Gastrocnemius medialis (tissue), 4 donors: ENCODE measurements at regions not wholly inside any gene's neighbourhood (a gene's known extent, or its start where the extent isn't known, plus 50 kb on each side); places are given as distances from the start of the nearest gene placed in this dataset.

Experiments used
- ATAC-seq, 2 donors: fragments of 150-250 bp; one replicate each; pipeline ENCODE4 v1.9.1; 2016
- DNase-seq, 2 donors: peaks; one replicate each; pipeline ENCODE4 v3.0.0-alpha.2; 2019
- H3K27ac ChIP-seq, 4 donors: fragments of 200-600 bp; sonication (generic); 1 replicate in 1 of 4; 2 replicates in 3 of 4; pipeline ENCODE4 v1.5.1; 2016 to 2018; ENCODE audit warnings: mild to moderate bottlenecking in 2 of 4, moderate library complexity in 1 of 4
- H3K27me3 ChIP-seq, 3 donors: fragments of 200-600 bp; sonication (generic) in 2 of 3; 1 replicate in 1 of 3; 2 replicates in 2 of 3; pipeline versions ENCODE4 v1.5.1 to v1.6.0; 2016 to 2019; ENCODE audit warnings: mild to moderate bottlenecking in 1 of 3, moderate library complexity in 1 of 3
- H3K36me3 ChIP-seq, 2 donors: fragments of 200-600 bp; sonication (generic) in 1 of 2; one replicate each; pipeline ENCODE4 v1.5.1; 2017 to 2018
- H3K4me1 ChIP-seq, 2 donors: fragments of 200-600 bp; sonication (generic) in 1 of 2; one replicate each; pipeline ENCODE4 v1.5.1; 2016 to 2017; ENCODE audit warnings: mild to moderate bottlenecking in 2 of 2
- H3K4me3 ChIP-seq, 4 donors: fragments of 200-600 bp; sonication (generic) in 3 of 4; 1 replicate in 1 of 4; 2 replicates in 3 of 4; pipeline ENCODE4 v1.5.1; 2016 to 2019; ENCODE audit warnings: mild to moderate bottlenecking in 2 of 4
- H3K9me3 ChIP-seq, 3 donors: fragments of 200-600 bp; sonication (generic) in 2 of 3; 1 replicate in 1 of 3; 2 replicates in 2 of 3; pipeline ENCODE4 v1.5.1; 2016 to 2019
- POLR2A ChIP-seq, 2 donors: fragments of 450-650 bp; IDR thresholded peaks; one replicate each; pipeline ENCODE4 v1.6.1; 2017; ENCODE audit warnings: antibody characterized with exemption in 2 of 2, mild to moderate bottlenecking in 2 of 2, moderate library complexity in 2 of 2
- in situ Hi-C, 4 donors: fragments of 200-750 bp; cut with MboI; loops; one replicate each; pipeline versions ENCODE4 v1.15.0 to v1.8.0; 2017; ENCODE audit warnings: low sequenced_read_pairs in 4 of 4
- intact Hi-C: fragments of 100-400 bp; cut with DNase I; formaldehyde crosslinking; loops from one replicate; pipeline ENCODE4 v1.15.1; 2023; ENCODE audit warnings: low total_unique reads
- TF ChIP-seq, protein P1 (sequence below), 5 experiments: fragments of 450-650 bp in 3 of 5; fragments of 200-600 bp in 2 of 5; sonication (generic) in 2 of 5; IDR thresholded peaks in 4 of 5; conservative IDR thresholded peaks in 1 of 5; 1 replicate in 4 of 5; 2 replicates in 1 of 5; pipeline ENCODE4 v1.5.1; 2016 to 2019; ENCODE audit warnings: antibody characterized with exemption in 5 of 5, mild to moderate bottlenecking in 3 of 5, moderate library complexity in 3 of 5

DNA sequence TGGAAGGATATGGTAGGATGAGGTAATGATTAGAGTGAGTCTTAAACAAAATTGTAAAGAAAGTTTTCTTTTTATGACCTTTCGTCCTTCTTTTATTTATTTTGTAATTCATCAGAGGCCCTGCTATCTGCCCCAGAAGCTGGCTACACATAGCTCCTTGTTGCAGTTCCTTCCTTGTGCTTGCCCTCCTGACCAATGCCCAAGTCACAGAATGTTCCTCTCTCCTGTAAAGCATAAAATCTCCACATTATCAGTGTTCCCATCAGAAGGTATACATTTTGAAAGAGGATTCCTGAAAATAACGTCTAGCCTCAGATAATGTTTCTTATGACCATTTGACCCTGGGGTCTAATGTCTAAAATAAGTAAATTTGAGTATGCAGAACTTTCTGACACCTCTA, 78.3 kb downstream of the RND3 start:
- no peak for DNase-seq
- Histone ChIP-seq H3K9me3 (no peaks in the 10 kb centered on the region), H3K4me1 (no peaks in the 10 kb centered on the region), H3K27me3 (no peaks in the 10 kb centered on the region), H3K27ac (no peak overlapping the region), H3K36me3 (no peaks in the 10 kb centered on the region), H3K4me3 (no peak overlapping the region)
- intact Hi-C loops = no loop called here
- in situ Hi-C loops = no loop called here
- no peak for ATAC-seq
- TF ChIP-seq POLR2A (IDR thresholded peaks at IDR 0.05) = no peak
- TF ChIP-seq, protein P1, sequence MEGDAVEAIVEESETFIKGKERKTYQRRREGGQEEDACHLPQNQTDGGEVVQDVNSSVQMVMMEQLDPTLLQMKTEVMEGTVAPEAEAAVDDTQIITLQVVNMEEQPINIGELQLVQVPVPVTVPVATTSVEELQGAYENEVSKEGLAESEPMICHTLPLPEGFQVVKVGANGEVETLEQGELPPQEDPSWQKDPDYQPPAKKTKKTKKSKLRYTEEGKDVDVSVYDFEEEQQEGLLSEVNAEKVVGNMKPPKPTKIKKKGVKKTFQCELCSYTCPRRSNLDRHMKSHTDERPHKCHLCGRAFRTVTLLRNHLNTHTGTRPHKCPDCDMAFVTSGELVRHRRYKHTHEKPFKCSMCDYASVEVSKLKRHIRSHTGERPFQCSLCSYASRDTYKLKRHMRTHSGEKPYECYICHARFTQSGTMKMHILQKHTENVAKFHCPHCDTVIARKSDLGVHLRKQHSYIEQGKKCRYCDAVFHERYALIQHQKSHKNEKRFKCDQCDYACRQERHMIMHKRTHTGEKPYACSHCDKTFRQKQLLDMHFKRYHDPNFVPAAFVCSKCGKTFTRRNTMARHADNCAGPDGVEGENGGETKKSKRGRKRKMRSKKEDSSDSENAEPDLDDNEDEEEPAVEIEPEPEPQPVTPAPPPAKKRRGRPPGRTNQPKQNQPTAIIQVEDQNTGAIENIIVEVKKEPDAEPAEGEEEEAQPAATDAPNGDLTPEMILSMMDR (IDR thresholded peaks at IDR 0.05 in 4 of 5, conservative IDR thresholded peaks at IDR 0.05 in 1 of 5) = no peak

DNA sequence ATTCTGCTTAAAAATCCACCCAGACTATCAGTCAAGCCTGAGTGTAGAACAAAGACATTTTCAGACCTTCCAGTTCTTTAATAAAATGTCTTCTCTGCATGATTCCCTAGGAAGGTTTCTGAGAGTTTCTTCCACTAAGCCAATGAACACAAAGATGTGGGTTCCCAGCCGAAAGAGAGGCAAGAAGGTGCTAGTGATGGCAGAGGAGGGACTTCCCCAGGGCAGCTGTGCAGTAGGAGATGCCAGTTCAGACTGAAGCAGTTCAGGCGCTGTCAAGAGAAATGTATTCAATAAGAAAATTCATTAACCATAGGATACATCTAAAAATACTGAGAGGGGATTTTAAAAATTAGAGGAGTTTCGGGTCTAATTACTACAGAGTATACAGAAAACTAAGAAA, 83.3 kb downstream of the RND3 start:
- no peak for ATAC-seq
- H3K27me3 ChIP-seq = no peaks in the 10 kb centered on the region
- in situ Hi-C loops (no loop called here), intact Hi-C loops (no loop called here)
- H3K4me3 ChIP-seq = no peak overlapping the region
- no peaks in the 10 kb centered on the region for H3K36me3 ChIP-seq
- TF ChIP-seq POLR2A (IDR thresholded peaks at IDR 0.05) = no peak
- TF ChIP-seq, protein P1 (IDR thresholded peaks at IDR 0.05 in 4 of 5, conservative IDR thresholded peaks at IDR 0.05 in 1 of 5) = no peak
- no peak overlapping the region for H3K27ac ChIP-seq
- H3K4me1 ChIP-seq = no peaks in the 10 kb centered on the region
- H3K9me3 ChIP-seq = no peaks in the 10 kb centered on the region
- no peak for DNase-seq

DNA sequence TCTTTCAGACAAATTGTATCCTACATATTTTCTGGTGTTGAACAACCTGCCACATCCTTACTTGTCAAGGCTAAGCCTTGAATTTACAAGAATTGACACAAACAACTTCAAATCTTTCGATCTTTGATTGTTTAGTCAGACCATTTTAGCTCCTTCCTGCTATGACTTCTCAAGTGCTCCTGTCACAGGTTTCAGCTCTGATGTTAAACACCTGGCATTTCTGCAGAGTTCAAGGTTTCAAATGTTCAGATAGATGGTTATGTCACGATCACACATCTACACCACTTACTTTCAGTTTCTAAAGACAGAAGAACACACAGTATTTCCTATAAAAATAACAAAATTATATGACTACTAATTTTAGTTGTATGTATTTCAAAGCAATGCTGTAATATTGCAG, 84.0 kb downstream of the RND3 start:
- H3K4me3 ChIP-seq = no peak overlapping the region
- H3K36me3 ChIP-seq = no peaks in the 10 kb centered on the region
- no peaks in the 10 kb centered on the region for H3K9me3 ChIP-seq
- intact Hi-C loops (no loop called here), in situ Hi-C loops (no loop called here)
- H3K4me1 ChIP-seq = no peaks in the 10 kb centered on the region
- TF ChIP-seq, protein P1 (IDR thresholded peaks at IDR 0.05 in 4 of 5, conservative IDR thresholded peaks at IDR 0.05 in 1 of 5) = no peak
- TF ChIP-seq POLR2A (IDR thresholded peaks at IDR 0.05) = no peak
- no peak overlapping the region for H3K27ac ChIP-seq
- no peak for ATAC-seq
- H3K27me3 ChIP-seq = no peaks in the 10 kb centered on the region
- no peak for DNase-seq

DNA sequence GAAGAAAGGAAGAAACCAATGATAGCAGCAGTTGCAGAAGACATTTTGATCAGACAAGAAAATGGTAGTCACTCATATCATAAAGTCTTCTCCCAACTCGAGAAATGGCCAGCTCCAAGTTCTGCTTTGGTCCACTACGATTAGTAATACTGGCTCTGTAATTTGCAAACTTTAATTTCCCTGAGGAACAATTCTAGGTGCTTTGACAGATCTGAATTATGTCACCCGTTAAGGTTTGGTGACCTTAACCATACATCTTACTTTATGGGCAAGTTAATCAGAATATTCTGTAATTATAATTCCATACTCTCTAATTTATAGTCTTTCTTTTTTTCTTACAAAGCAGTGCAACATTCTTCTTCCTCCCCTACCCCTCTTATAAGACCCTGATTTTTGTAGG, 84.5 kb downstream of the RND3 start:
- Histone ChIP-seq H3K36me3 (no peaks in the 10 kb centered on the region), H3K9me3 (no peaks in the 10 kb centered on the region), H3K4me3 (no peak overlapping the region), H3K27me3 (no peaks in the 10 kb centered on the region), H3K4me1 (no peaks in the 10 kb centered on the region), H3K27ac (no peak overlapping the region)
- intact Hi-C loops (no loop called here), in situ Hi-C loops (no loop called here)
- ATAC-seq = no peak
- TF ChIP-seq POLR2A (IDR thresholded peaks at IDR 0.05) = no peak
- TF ChIP-seq, protein P1 (IDR thresholded peaks at IDR 0.05 in 4 of 5, conservative IDR thresholded peaks at IDR 0.05 in 1 of 5) = no peak
- no peak for DNase-seq

DNA sequence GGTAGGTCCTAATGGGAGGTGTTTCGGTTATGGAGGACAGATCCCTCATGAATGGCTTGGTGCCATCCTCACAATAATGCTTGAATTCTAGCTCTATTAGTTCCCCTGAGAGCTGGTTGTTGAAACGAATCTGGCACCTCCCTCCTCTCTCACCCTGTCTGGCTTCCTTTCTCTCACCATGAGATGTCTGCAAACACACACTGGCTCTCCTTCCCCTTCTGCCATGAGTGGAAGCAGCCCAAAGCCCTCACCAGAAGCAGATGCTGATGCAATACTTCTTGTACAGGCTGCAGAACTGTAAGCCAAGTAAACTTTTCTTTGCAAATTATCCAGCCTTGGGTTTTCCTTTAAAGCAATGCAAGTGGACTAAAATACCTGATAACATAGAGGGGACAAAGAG, 86.6 kb downstream of the RND3 start:
- no peaks in the 10 kb centered on the region for H3K27me3 ChIP-seq
- DNase-seq (no peak), ATAC-seq (no peak)
- H3K9me3 ChIP-seq = no peaks in the 10 kb centered on the region
- no peak overlapping the region for H3K27ac ChIP-seq
- in situ Hi-C loops = no loop called here
- TF ChIP-seq, protein P1 (IDR thresholded peaks at IDR 0.05 in 4 of 5, conservative IDR thresholded peaks at IDR 0.05 in 1 of 5) = no peak
- no peak for TF ChIP-seq POLR2A (IDR thresholded peaks at IDR 0.05)
- no peaks in the 10 kb centered on the region for H3K4me1 ChIP-seq
- intact Hi-C loops = no loop called here
- H3K36me3 ChIP-seq = no peaks in the 10 kb centered on the region
- no peak overlapping the region for H3K4me3 ChIP-seq
